ENCODE measurements at regions not wholly inside any gene's neighbourhood (a gene's known extent, or its start where the extent isn't known, plus 50 kb on each side); places are given as distances from the start of the nearest gene placed in this dataset.

DNA sequence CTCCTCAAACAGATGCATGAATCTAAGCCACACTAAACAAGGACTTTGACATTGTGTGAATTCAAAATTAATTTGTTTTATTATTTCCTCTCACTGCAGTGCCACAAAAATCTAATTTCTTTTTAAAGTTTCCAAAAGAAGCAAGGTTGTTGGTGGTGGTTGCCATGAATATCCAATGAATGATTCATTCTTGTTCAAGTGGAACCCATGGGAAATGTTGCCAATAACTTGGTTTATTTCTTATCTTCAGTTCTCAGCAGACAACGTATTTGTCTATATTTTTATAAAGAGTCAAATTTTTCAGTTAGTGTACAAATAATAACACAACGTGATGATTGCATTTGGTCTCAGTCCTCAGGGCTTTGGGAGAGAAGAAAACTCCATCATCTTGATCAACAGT lies 309.4 kb upstream of the NOCT start:
- Mint-ChIP-seq H3K27ac (no peak overlapping the region), H3K27me3 (ENCODE audit: low read depth in 3 of 3) (peaks cover 0 to 11% (median 4%) of the 10 kb centered on the region in 3 donors), H3K36me3 (no peaks in the 10 kb centered on the region), H3K4me3 (no peak overlapping the region), H3K9me3 (peaks cover 0 to 7% (median 0%) of the 10 kb centered on the region in 7 donors), H3K4me1 (no peaks in the 10 kb centered on the region)
- H3K4me3 ChIP-seq (replicated peaks in 1 of 3; ENCODE audit: low read depth in 2 of 3, low read length in 3 of 3) = no peak overlapping the region
- no peak overlapping the region for H2AFZ ChIP-seq (ENCODE audit: insufficient read depth, low read depth, low read length, poor library complexity, severe bottlenecking)
- H3K79me2 ChIP-seq (ENCODE audit: insufficient read depth, low read length) = no peaks in the 10 kb centered on the region
- H3K27me3 ChIP-seq (ENCODE audit: control insufficient read depth in 2 of 2, insufficient read depth in 2 of 2, low read length in 2 of 2) = no peaks in the 10 kb centered on the region
- TF ChIP-seq, protein P1, sequence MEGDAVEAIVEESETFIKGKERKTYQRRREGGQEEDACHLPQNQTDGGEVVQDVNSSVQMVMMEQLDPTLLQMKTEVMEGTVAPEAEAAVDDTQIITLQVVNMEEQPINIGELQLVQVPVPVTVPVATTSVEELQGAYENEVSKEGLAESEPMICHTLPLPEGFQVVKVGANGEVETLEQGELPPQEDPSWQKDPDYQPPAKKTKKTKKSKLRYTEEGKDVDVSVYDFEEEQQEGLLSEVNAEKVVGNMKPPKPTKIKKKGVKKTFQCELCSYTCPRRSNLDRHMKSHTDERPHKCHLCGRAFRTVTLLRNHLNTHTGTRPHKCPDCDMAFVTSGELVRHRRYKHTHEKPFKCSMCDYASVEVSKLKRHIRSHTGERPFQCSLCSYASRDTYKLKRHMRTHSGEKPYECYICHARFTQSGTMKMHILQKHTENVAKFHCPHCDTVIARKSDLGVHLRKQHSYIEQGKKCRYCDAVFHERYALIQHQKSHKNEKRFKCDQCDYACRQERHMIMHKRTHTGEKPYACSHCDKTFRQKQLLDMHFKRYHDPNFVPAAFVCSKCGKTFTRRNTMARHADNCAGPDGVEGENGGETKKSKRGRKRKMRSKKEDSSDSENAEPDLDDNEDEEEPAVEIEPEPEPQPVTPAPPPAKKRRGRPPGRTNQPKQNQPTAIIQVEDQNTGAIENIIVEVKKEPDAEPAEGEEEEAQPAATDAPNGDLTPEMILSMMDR (IDR thresholded peaks at IDR 0.05) = no peak
- no peak overlapping the region for H3K4me2 ChIP-seq (replicated peaks; ENCODE audit: extremely low read depth, low read length, poor library complexity, severe bottlenecking)
- DNase-seq = no peak
- no peaks in the 10 kb centered on the region for H3K4me1 ChIP-seq (ENCODE audit: control insufficient read depth in 1 of 2, insufficient read depth in 2 of 2, low read length in 2 of 2)
- H4K20me1 ChIP-seq (ENCODE audit: insufficient read depth, low read length) = no peaks in the 10 kb centered on the region
- H3K27ac ChIP-seq (ENCODE audit: low read depth in 1 of 2, low read length in 2 of 2) = no peak overlapping the region
- H3K9ac ChIP-seq (ENCODE audit: insufficient read depth, low read length, poor library complexity, severe bottlenecking) = no peak overlapping the region
- H3K36me3 ChIP-seq (replicated peaks in 1 of 2; ENCODE audit: control insufficient read depth in 1 of 2, insufficient read depth in 2 of 2, low read length in 2 of 2) = no peaks in the 10 kb centered on the region
- WGBS (ENCODE audit: insufficient coverage) = no CpG with 5 or more reads among the region's 2 CpGs
- H3K9me3 ChIP-seq (replicated peaks in 1 of 2; ENCODE audit: control insufficient read depth in 1 of 2, insufficient read depth in 1 of 2, low read length in 2 of 2) = no peaks in the 10 kb centered on the region
- intact Hi-C loops (cut with micrococcal nuclease) = no loop called here

DNA sequence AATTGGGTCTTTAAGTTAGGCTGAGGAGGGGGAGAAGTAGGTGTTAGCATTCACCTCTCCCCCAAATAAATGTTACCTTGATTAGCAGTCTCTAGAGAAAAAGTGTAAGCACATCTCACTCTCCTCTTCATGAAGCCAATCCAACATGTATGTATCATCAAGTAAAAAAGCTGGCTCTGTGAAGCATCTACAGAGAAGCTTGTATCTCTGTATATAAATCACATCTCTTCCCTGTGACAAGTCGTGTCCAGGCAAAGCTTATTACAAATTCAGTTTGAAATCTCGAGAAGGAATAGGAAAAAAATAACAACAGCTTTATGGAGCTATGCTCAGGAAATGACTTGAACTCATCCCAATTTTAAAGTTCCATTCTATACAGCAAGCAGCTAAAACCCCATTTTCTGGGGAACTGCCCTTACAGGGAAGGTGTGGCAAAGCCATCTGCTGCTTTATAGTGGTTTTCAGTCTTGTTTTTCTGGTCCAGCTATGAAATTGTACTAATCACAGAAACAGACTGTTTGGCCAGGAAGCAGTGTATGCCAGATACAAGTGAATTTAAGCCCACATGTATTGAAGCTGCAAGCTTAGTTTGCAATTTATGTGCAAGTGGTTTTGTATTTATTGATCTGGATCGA lies 313.3 kb upstream of the NOCT start:
- Mint-ChIP-seq H3K4me1 (no peaks in the 10 kb centered on the region), H3K27ac (no peak overlapping the region), H3K27me3 (ENCODE audit: low read depth in 3 of 3) (peaks cover 0 to 3% (median 2%) of the 10 kb centered on the region in 3 donors), H3K36me3 (no peaks in the 10 kb centered on the region), H3K4me3 (no peak overlapping the region), H3K9me3 (no peaks in the 10 kb centered on the region)
- Histone ChIP-seq H3K27ac (ENCODE audit: low read depth in 1 of 2, low read length in 2 of 2) (no peak overlapping the region), H4K20me1 (ENCODE audit: insufficient read depth, low read length) (no peaks in the 10 kb centered on the region), H2AFZ (ENCODE audit: insufficient read depth, low read depth, low read length, poor library complexity, severe bottlenecking) (no peak overlapping the region), H3K4me1 (ENCODE audit: control insufficient read depth in 1 of 2, insufficient read depth in 2 of 2, low read length in 2 of 2) (no peaks in the 10 kb centered on the region), H3K27me3 (ENCODE audit: control insufficient read depth in 2 of 2, insufficient read depth in 2 of 2, low read length in 2 of 2) (no peaks in the 10 kb centered on the region), H3K9ac (ENCODE audit: insufficient read depth, low read length, poor library complexity, severe bottlenecking) (no peak overlapping the region), H3K4me3 (replicated peaks in 1 of 3; ENCODE audit: low read depth in 2 of 3, low read length in 3 of 3) (no peak overlapping the region), H3K79me2 (ENCODE audit: insufficient read depth, low read length) (no peaks in the 10 kb centered on the region), H3K4me2 (replicated peaks; ENCODE audit: extremely low read depth, low read length, poor library complexity, severe bottlenecking) (no peak overlapping the region), H3K36me3 (replicated peaks in 1 of 2; ENCODE audit: control insufficient read depth in 1 of 2, insufficient read depth in 2 of 2, low read length in 2 of 2) (no peaks in the 10 kb centered on the region), H3K9me3 (replicated peaks in 1 of 2; ENCODE audit: control insufficient read depth in 1 of 2, insufficient read depth in 1 of 2, low read length in 2 of 2) (no peaks in the 10 kb centered on the region)
- WGBS (ENCODE audit: insufficient coverage) = no CpG with 5 or more reads among the region's 3 CpGs
- TF ChIP-seq, protein P1 (IDR thresholded peaks at IDR 0.05) = no peak
- no peak for DNase-seq
- intact Hi-C loops (cut with micrococcal nuclease) = no loop called here

Data from CD14-positive monocyte (primary cell).